HG03045 (cell line): ENCODE measurements at regions not wholly inside any gene's neighbourhood (a gene's known extent, or its start where the extent isn't known, plus 50 kb on each side); places are given as distances from the start of the nearest gene placed in this dataset.

Source experiments
- ATAC-seq: cut with Tn5 transposase; IDR thresholded peaks from one replicate; pipeline ENCODE4 v1.9.1; 2021; ENCODE audit warnings: mild to moderate bottlenecking, moderate library complexity; ENCODE audit not compliant: unreplicated experiment

GRCh38 chr2:64312622-64313397, 141.2 kb upstream of the LGALSL start:
- no peak for ATAC-seq

DNA sequence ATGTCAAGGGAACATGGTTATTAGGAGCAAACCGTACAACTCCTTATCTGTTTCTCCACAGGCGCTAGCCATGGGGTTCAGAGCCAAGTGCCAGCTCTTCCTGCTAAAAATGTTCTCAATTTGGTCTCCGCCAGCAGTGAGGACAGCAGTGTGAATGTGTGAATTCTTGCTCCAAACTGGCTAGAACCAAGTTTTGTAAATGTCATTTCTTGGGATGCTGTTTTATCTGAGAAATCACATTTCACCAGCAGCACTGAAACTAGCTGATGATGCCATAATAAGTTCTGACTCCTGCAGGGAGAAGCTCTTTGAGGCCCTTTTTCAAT, 140.6 kb upstream of the LGALSL start:
- no peak for ATAC-seq

DNA sequence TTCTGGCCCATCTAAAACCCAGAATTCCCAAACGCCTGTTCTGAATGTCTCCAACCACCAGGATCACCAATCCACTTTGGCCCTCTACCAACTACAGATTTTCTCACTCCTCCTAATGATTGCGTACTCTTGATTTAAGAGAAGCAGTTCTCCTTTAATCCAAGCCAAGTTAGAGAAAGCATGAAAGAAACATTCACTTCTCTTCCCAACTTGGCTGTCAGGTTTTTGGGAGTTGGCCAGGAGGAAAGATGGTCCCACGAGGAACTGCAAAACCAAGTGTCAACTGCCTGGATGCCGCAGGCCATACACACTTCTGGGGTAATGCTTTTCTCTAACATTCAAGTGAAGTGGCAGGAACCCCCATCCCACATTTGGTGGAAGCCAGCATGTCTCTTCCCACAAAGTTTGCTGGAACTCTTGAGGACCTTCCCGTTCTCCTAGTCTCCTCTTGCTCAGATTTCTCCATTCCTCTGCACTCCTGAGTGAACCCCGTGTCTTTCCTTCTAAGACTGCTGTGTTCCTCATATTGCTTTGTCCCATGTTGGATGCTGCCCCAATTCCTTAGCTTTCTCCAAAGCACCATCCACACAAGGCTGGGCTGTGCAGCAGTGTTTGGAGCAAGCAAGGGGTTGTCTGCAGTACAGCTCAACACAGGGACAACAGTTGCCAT, 138.5 kb upstream of the LGALSL start:
- no peak for ATAC-seq

DNA sequence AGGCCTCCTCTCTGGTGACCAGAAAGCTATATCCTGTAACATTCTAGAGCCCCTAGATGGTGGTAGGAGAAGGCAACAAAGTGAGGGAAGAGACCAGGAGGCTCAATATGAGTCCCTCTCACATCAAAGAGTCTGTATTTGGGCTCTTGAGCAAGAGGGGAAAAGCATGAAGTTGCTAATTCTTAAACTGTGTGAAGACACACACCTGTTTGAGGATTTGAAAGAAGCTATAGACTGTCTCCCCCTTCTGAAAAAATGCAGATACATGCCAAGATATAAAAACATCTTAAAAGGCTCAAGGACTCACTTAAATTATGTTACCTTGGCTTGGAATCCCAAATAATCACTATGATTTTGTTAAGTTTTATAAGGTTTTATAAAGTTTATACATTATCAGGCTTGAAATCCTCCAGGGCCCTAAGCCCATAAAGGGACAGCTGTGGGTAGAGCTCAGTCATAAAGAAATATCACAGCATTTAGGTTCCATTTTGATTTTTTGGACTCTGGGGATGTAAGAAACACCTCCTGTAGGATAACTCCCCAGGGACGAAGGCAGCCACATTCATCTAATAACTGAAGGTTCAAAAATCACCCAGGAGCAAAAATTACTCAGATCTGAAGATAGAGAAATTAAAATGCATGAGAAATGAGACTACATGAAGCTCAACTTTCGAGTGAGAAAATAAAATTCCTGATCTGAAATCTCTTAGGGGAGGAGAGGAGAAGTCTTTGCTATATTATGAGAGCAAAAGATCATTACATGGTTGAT, 136.1 kb upstream of the LGALSL start:
- ATAC-seq = no peak

DNA sequence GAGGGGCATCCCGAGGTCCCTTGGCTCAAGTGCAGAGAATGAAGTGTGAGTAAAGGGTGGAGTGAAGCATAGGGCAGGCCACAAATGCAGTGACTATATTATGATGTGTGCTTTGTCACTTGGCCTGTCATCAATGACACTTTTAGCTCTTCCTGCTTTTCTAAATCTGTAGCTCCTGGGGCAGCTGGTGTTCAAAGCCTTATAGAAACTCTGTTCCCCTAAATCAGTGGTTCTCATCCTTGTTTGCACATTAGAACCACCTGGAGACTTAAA, 135.6 kb upstream of the LGALSL start:
- ATAC-seq = no peak

- ATAC-seq = no peak
Observed at GRCh38 chr2:64319896-64320295, 134.1 kb upstream of the LGALSL start.

GRCh38 chr2:64322433-64322832, 131.5 kb upstream of the LGALSL start:
- no peak for ATAC-seq

DNA sequence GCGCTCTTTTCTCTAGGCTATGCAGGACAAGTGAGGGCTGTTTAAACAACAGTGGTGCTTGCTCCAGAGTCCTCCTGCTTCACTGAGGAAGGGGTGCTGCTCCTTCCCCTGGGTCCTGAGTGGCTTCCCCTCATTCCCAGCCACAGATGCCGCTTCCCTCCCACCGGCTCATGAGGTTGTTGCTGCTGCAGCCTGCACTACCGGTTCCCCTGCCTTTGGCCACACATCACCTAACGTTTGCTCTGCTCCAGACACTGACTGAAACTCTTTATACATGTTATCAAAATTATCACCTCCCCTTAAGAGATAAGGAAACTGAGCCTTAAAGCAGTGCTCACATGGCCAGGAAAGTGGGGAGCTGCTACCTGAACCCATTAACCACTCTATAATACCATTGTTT, 130.8 kb upstream of the LGALSL start:
- ATAC-seq = no peak

- no peak for ATAC-seq
Observed at GRCh38 chr2:64324746-64325410, 129.1 kb upstream of the LGALSL start.

DNA sequence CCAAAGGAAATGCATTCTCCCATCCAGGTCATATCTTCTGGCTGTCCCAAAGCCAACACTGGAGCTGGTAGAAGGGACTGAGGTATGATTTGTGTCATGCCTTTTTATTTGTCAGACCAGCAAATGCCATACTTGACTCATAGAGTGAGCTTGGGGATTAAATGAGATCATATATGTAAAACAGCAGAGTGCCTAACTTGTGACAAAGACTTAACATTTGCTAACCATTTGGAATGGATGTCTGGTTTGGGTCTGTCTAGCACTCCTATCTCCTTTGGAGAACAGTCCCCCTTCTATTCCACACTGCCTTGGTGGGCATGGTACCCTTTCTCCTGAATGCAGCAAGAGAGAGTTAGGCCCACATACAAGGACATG, 128.5 kb upstream of the LGALSL start:
- ATAC-seq = no peak

DNA sequence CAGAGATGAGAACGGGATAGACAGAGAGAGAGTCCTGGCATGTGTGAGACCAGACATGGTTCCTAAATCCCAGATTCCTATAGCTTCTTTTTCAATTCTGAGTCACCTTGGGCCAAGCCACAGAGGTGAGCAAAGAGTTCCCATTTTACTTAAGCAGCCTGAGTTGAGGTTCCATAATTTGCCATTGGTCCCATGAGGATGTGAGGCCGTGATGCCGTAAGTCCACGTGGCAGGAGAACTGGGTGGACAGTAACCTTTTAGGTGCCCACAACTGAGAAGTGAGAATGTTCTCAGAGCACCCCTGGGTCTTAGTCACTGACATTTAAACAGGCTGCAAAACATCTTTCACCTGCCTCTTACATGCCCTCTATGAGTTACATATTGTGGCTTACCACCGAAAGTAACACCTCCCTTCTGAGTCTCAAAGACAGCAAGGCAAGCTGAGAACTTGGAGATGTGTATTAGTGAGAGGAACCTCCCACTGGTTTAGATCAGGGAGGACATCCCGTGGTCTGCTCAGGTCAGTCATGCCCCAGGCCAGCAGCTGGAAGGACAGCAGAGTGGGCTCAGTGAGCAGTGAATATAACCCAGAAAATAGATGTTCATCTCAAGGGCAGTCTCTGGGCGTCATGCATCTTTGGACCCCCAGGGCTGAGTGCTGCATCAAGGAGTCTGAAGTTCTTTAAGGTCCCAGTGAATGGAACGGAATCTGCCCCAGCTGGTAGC, 127.9 kb upstream of the LGALSL start:
- ATAC-seq = peak; percentile 88

- no peak for ATAC-seq
Observed at GRCh38 chr2:64326578-64327050, 127.3 kb upstream of the LGALSL start.

DNA sequence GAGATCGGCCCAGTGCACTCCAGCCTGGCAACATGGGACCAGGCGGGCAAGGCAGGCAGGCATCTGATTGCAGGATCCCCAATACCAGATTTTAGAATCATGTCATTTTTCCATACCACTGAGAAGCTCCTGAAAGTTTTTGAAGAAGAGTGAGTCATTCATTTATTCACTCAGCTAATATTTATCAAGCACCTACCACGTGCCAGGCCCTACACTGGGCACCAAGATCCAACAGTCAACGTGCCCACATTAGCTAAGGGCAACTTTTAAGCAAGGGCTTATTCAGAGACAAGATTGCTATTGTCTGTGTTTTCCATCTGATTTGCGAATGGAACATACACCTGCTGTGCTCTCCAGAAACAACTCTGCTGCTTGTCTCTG, 126.8 kb upstream of the LGALSL start:
- ATAC-seq = no peak

GRCh38 chr2:64327510-64328414, 126.2 kb upstream of the LGALSL start:
- no peak for ATAC-seq

DNA sequence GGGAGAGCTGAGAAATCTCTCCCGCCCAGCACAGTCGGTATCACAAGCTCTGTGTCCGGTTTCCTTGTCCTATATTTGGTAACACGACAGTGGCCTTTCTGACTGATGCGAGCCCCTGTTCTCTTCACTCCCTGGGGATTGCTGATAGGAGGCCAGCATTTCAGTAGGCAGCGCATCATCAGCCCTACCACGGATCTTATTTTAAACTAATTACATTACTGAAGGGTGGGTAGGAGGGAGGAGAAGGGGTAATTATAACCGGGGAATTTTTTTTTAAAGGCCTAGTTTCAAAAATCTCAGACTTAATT, 125.6 kb upstream of the LGALSL start:
- ATAC-seq = no peak

- no peak for ATAC-seq
Observed at GRCh38 chr2:64328756-64329155, 125.2 kb upstream of the LGALSL start.

GRCh38 chr2:64329848-64330247, 124.1 kb upstream of the LGALSL start:
- ATAC-seq = no peak

DNA sequence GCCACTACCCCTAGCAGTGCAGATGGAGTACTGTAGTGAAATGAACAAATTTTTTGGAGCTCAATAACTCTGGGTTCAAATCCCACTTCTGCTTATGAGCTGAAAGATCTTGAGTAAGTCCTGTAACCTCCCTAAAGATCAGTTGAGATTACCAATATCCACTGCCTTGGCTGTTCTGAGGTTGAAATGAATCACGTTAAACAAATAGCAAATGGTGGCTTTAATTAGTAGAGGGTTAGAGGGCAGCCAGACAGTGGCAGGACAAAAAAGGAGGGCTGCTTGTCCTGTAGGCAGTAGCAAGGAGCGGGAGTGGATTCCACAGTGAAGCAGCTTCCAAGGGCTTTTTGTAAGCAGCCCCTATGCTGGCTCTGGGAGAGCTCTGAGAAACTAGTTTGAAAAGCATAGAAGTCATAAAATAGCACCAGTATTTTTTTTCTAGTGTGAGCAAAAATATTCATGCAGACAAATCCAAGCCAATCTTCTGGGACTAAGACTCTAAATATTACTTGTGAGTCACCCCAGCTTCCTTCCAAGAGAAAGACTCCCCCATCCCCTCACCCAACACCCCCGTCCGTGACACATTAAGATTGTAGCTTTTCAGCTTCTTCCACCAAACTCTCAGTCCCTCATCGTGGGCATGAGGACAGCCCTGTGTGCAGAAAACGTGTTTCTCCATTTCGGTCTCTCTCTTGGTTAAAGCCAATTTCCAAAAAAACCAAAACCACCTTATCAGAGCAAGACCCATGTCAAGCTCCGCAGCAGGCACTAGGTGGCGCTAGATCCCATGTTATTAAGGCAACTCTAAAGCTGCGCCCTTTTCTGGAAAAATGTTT, 123.5 kb upstream of the LGALSL start:
- no peak for ATAC-seq

DNA sequence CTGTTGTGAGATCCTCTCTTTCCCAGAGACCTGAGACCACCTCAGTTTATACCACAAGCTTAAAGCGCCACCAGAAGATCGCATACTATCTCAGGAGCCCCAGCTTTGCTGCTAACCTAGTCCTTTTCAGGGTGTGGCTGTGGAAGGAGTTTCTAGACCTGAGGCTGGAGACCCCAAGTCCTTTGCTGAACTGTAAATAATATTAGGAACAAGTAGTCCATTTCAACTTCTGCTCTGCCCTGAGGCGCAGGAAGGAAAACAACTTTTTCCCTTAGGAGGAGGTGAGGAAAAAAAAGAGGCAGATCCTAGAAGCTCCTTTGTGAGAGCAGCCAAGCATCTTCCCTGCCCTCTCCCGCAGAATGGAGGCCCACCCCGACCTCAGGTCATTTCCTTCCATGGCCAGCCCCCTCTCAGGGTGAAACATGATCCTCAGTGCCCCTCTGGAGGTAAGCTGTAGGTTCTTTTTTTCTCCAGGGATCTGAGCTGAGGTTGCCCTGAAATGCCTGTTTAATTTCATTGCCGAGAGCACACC, 122.8 kb upstream of the LGALSL start:
- no peak for ATAC-seq
